ENCODE measurements at regions not wholly inside any gene's neighbourhood (a gene's known extent, or its start where the extent isn't known, plus 50 kb on each side); places are given as distances from the start of the nearest gene placed in this dataset.

GRCh38 chr17:79331492-79331891 is 256.9 kb downstream of the ENGASE start:
- TF ChIP-seq CTCF (IDR thresholded peaks at IDR 0.05) = no peak
- no peak for TF ChIP-seq POLR2A (IDR thresholded peaks at IDR 0.05)
